Keratinocyte (primary cell): ENCODE measurements at regions not wholly inside any gene's neighbourhood (a gene's known extent, or its start where the extent isn't known, plus 50 kb on each side); places are given as distances from the start of the nearest gene placed in this dataset.

Source experiments
- DNase-seq: peaks from one replicate; pipeline ENCODE4 v3.0.0-alpha.2; 2011; ENCODE audit warnings: low read depth, missing footprints, low spot score
- FAIRE-seq: peaks from 2 replicates; lab custom pipeline; 2011; peaks lifted over from hg19 to GRCh38; lab: Jason Lieb, UNC
- H2AFZ ChIP-seq: 2 replicates; pipeline ENCODE4 v1.6.0; 2012; ENCODE audit warnings: low read length, control low read depth, inconsistent platforms; ENCODE audit not compliant: control insufficient read depth
- H3K27ac ChIP-seq: 2 replicates; pipeline ENCODE4 v1.5.1; 2011; ENCODE audit warnings: low read length; ENCODE audit not compliant: control insufficient read depth, insufficient read depth
- H3K27me3 ChIP-seq: 3 replicates; pipeline ENCODE4 v1.6.0; 2011; ENCODE audit warnings: low read length; ENCODE audit not compliant: control insufficient read depth, insufficient read depth; ENCODE audit errors: extremely low read depth
- H3K36me3 ChIP-seq, 2 experiments: 2 replicates in 1 of 2; 3 replicates in 1 of 2; pipeline ENCODE4 v1.5.1; 2011; ENCODE audit warnings: low read length in 2 of 2, mild to moderate bottlenecking in 1 of 2; ENCODE audit not compliant: control insufficient read depth in 2 of 2, insufficient read depth in 2 of 2; ENCODE audit errors: extremely low read depth in 1 of 2
- H3K4me1 ChIP-seq: 3 replicates; pipeline ENCODE4 v1.5.1; 2011; ENCODE audit warnings: low read length; ENCODE audit not compliant: control insufficient read depth, insufficient read depth; ENCODE audit errors: extremely low read depth
- H3K4me2 ChIP-seq: 3 replicates; pipeline ENCODE4 v1.6.0; 2011; ENCODE audit warnings: low read depth, low read length; ENCODE audit not compliant: control insufficient read depth, insufficient read depth; ENCODE audit errors: extremely low read depth
- H3K4me3 ChIP-seq, 3 experiments: fragments of 200-600 bp in 1 of 3; sonication (generic) in 1 of 3; 2 replicates in 2 of 3; 3 replicates in 1 of 3; pipeline ENCODE4 v1.5.1; 2011 to 2016; ENCODE audit warnings: low read length in 3 of 3, mild to moderate bottlenecking in 3 of 3, control low read depth in 2 of 3, inconsistent platforms in 1 of 3, low read depth in 1 of 3, mixed read lengths in 1 of 3, mixed run types in 1 of 3, moderate library complexity in 1 of 3; ENCODE audit not compliant: control insufficient read depth in 2 of 3, insufficient read depth in 2 of 3; ENCODE audit errors: extremely low read depth in 1 of 3
- H3K79me2 ChIP-seq: 2 replicates; pipeline ENCODE4 v1.6.0; 2012; ENCODE audit warnings: low read length; ENCODE audit not compliant: control insufficient read depth, insufficient read depth
- H3K9ac ChIP-seq: 3 replicates; pipeline ENCODE4 v1.6.0; 2011; ENCODE audit warnings: low read length; ENCODE audit not compliant: control insufficient read depth, insufficient read depth; ENCODE audit errors: extremely low read depth
- H3K9me1 ChIP-seq: 3 replicates; pipeline ENCODE4 v1.6.0; 2011; ENCODE audit warnings: low read length; ENCODE audit not compliant: control insufficient read depth, insufficient read depth; ENCODE audit errors: extremely low read depth
- H3K9me3 ChIP-seq: 2 replicates; pipeline ENCODE4 v1.5.1; 2012; ENCODE audit warnings: low read depth, low read length; ENCODE audit not compliant: control insufficient read depth
- H4K20me1 ChIP-seq: 3 replicates; pipeline ENCODE4 v1.6.0; 2011; ENCODE audit warnings: low read length; ENCODE audit not compliant: control insufficient read depth, insufficient read depth; ENCODE audit errors: extremely low read depth
- CTCF ChIP-seq, 3 experiments: IDR thresholded peaks in 1 of 3; conservative IDR thresholded peaks in 1 of 3; optimal IDR thresholded peaks in 1 of 3; 2 replicates in 2 of 3; 3 replicates in 1 of 3; pipeline versions ENCODE3 to v1.5.1; 2011; ENCODE audit warnings: low read length in 3 of 3, mild to moderate bottlenecking in 3 of 3, moderate library complexity in 2 of 3, control low read depth in 1 of 3, inconsistent platforms in 1 of 3; ENCODE audit not compliant: insufficient read depth in 2 of 3; ENCODE audit errors: extremely low read depth in 1 of 3
- EZH2 ChIP-seq: IDR thresholded peaks from one replicate; pipeline ENCODE4 v1.6.1; 2012; ENCODE audit warnings: inconsistent platforms, mild to moderate bottlenecking, low read length, moderate library complexity
- dilution Hi-C: fragments of 300-500 bp; cut with MboI; formaldehyde crosslinking; loops from one replicate; pipeline ENCODE4 v1.7.0; 2020; ENCODE audit warnings: low sequenced_read_pairs; ENCODE audit not compliant: extremely low pct_ligation_motif_present

- Histone ChIP-seq H3K4me2 (no peak overlapping the region), H4K20me1 (no peaks in the 10 kb centered on the region), H3K9me3 (no peaks in the 10 kb centered on the region), H3K27me3 (no peaks in the 10 kb centered on the region), H3K36me3 (no peaks in the 10 kb centered on the region), H3K4me1 (peaks cover 7% of the 10 kb centered on the region), H3K79me2 (no peaks in the 10 kb centered on the region), H2AFZ (no peak overlapping the region), H3K9me1 (no peaks in the 10 kb centered on the region), H3K9ac (no peak overlapping the region), H3K4me3 (no peak overlapping the region), H3K27ac (no peak overlapping the region)
- TF ChIP-seq CTCF (optimal IDR thresholded peaks at IDR 0.05 in 1 of 3, IDR thresholded peaks at IDR 0.05 in 1 of 3, conservative IDR thresholded peaks at IDR 0.05 in 1 of 3; ENCODE audit: extremely low read depth in 1 of 3, insufficient read depth in 2 of 3, low read length in 3 of 3) (no peak), EZH2 (no peak)
- DNase-seq (no peak), FAIRE-seq (no peak)
- dilution Hi-C loops, result no loop called here
Observed at GRCh38 chr2:173680574-173680973, 284.6 kb downstream of the SP3 start.

- Histone ChIP-seq H3K79me2 (no peaks in the 10 kb centered on the region), H2AFZ (no peak overlapping the region), H3K27ac (no peak overlapping the region), H3K27me3 (no peaks in the 10 kb centered on the region), H3K9me1 (no peaks in the 10 kb centered on the region), H3K36me3 (no peaks in the 10 kb centered on the region), H3K4me3 (no peak overlapping the region), H3K4me1 (no peaks in the 10 kb centered on the region), H4K20me1 (no peaks in the 10 kb centered on the region), H3K9me3 (no peaks in the 10 kb centered on the region), H3K4me2 (no peak overlapping the region), H3K9ac (no peak overlapping the region)
- TF ChIP-seq CTCF (optimal IDR thresholded peaks at IDR 0.05 in 1 of 3, IDR thresholded peaks at IDR 0.05 in 1 of 3, conservative IDR thresholded peaks at IDR 0.05 in 1 of 3; ENCODE audit: extremely low read depth in 1 of 3, insufficient read depth in 2 of 3, low read length in 3 of 3) (no peak), EZH2 (no peak)
- DNase-seq (no peak), FAIRE-seq (no peak)
- dilution Hi-C loops, result no loop called here
Observed at GRCh38 chr2:173681881-173682650, 283.1 kb downstream of the SP3 start.
